Tibial nerve (tissue), 4 donors: ENCODE measurements at regions not wholly inside any gene's neighbourhood (a gene's known extent, or its start where the extent isn't known, plus 50 kb on each side); places are given as distances from the start of the nearest gene placed in this dataset.

Experiments
- EP300 ChIP-seq, 2 donors: sonication (generic); formaldehyde crosslinking; IDR thresholded peaks; one replicate each; pipeline ENCODE4 v1.6.1; 2017; ENCODE audit warnings: antibody characterized with exemption in 2 of 2, mild to moderate bottlenecking in 1 of 2
- POLR2A ChIP-seq, 2 donors: fragments of 450-650 bp; IDR thresholded peaks; one replicate each; pipeline ENCODE4 v1.6.1; 2017; ENCODE audit warnings: antibody characterized with exemption in 2 of 2, mild to moderate bottlenecking in 2 of 2, moderate library complexity in 2 of 2
- TF ChIP-seq, protein P1 (sequence below), 5 experiments: fragments of 200-600 bp in 3 of 5; fragments of 450-650 bp in 2 of 5; sonication (generic) in 3 of 5; IDR thresholded peaks; one replicate each; pipeline ENCODE4 v1.5.1; 2016 to 2019; ENCODE audit warnings: antibody characterized with exemption in 5 of 5, mild to moderate bottlenecking in 3 of 5, moderate library complexity in 2 of 5

- TF ChIP-seq POLR2A (IDR thresholded peaks at IDR 0.05) (no peak), EP300 (IDR thresholded peaks at IDR 0.05) (peak in 1 of 2 donors; percentile 60)
- TF ChIP-seq, protein P1, sequence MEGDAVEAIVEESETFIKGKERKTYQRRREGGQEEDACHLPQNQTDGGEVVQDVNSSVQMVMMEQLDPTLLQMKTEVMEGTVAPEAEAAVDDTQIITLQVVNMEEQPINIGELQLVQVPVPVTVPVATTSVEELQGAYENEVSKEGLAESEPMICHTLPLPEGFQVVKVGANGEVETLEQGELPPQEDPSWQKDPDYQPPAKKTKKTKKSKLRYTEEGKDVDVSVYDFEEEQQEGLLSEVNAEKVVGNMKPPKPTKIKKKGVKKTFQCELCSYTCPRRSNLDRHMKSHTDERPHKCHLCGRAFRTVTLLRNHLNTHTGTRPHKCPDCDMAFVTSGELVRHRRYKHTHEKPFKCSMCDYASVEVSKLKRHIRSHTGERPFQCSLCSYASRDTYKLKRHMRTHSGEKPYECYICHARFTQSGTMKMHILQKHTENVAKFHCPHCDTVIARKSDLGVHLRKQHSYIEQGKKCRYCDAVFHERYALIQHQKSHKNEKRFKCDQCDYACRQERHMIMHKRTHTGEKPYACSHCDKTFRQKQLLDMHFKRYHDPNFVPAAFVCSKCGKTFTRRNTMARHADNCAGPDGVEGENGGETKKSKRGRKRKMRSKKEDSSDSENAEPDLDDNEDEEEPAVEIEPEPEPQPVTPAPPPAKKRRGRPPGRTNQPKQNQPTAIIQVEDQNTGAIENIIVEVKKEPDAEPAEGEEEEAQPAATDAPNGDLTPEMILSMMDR (IDR thresholded peaks at IDR 0.05) = no peak
These were observed 65.6 kb upstream of the TNR start for GRCh38 chr1:175808999-175809398.
